Panc1 (cell line): ENCODE measurements at regions not wholly inside any gene's neighbourhood (a gene's known extent, or its start where the extent isn't known, plus 50 kb on each side); places are given as distances from the start of the nearest gene placed in this dataset.

Experiments used
- ATAC-seq: fragments of 200-7000 bp; cut with Tn5 transposase; 2 replicates; pipeline ENCODE4 v1.9.1; 2020; ENCODE audit warnings: mild to moderate bottlenecking, moderate library complexity
- BruUV-seq: library from RNA; stranded (reverse); fragments of 400-500 nt; replicated peaks from 2 replicates; lab custom pipeline; 2021; lab: Mats Ljungman, UMichigan
- CTCF ChIA-PET: fragments of 300-600 bp; sonication (Branson Sonifier 250); formaldehyde crosslinking; loops from one replicate; lab custom pipeline; 2022; ENCODE audit warnings: antibody characterized with exemption; lab: Charles Lee
- POLR2A ChIA-PET: fragments of 300-600 bp; sonication (Branson Sonifier 250); formaldehyde crosslinking; loops from one replicate; lab custom pipeline; 2022; ENCODE audit warnings: antibody characterized with exemption; lab: Charles Lee
- DNase-seq: peaks from one replicate; pipeline ENCODE4 v3.0.0-alpha.2; 2010; ENCODE audit warnings: low read depth, low spot score
- H3K27ac ChIP-seq: 2 replicates; pipeline ENCODE4 v1.5.1; 2011; ENCODE audit warnings: mild to moderate bottlenecking, low read length, inconsistent platforms
- H3K27me3 ChIP-seq: fragments of 200-500 bp; sonication (Bioruptor generic); 2 replicates; pipeline ENCODE4 v1.6.0; 2014; ENCODE audit warnings: low read length, inconsistent platforms; ENCODE audit not compliant: control insufficient read depth, insufficient read depth
- H3K36me3 ChIP-seq: fragments of 200-500 bp; sonication (Bioruptor generic); 2 replicates; pipeline ENCODE4 v1.5.1; 2014; ENCODE audit warnings: inconsistent platforms, mild to moderate bottlenecking, low read length, moderate library complexity; ENCODE audit not compliant: control insufficient read depth, insufficient read depth
- H3K4me1 ChIP-seq: 2 replicates; pipeline ENCODE4 v1.5.1; 2011; ENCODE audit warnings: inconsistent platforms, mild to moderate bottlenecking, low read length, moderate library complexity; ENCODE audit not compliant: control insufficient read depth, insufficient read depth
- H3K4me3 ChIP-seq, 2 experiments: 2 replicates each; pipeline ENCODE4 v1.5.1; 2011 to 2012; ENCODE audit warnings: low read depth in 2 of 2, low read length in 2 of 2, mild to moderate bottlenecking in 2 of 2, inconsistent platforms in 1 of 2, moderate library complexity in 1 of 2
- H3K9me3 ChIP-seq: fragments of 200-500 bp; sonication (Bioruptor generic); 2 replicates; pipeline ENCODE4 v1.5.1; 2014; ENCODE audit warnings: low read depth, mild to moderate bottlenecking, inconsistent platforms, low read length, moderate library complexity; ENCODE audit not compliant: control insufficient read depth, insufficient read depth
- POLR2AphosphoS5 ChIP-seq: IDR thresholded peaks from 2 replicates; pipeline ENCODE4 v1.6.1; 2012; ENCODE audit warnings: mild to moderate bottlenecking, low read depth, low read length, moderate library complexity
- SIN3A ChIP-seq: IDR thresholded peaks from 2 replicates; pipeline ENCODE4 v1.6.1; 2012; ENCODE audit warnings: low read depth, mild to moderate bottlenecking, low read length, moderate library complexity, borderline replicate concordance; ENCODE audit not compliant: insufficient read depth
- TCF7L2 ChIP-seq: IDR thresholded peaks from 2 replicates; pipeline ENCODE4 v1.6.1; 2011; ENCODE audit warnings: mild to moderate bottlenecking, low read depth, low read length, inconsistent platforms
- in situ Hi-C: cut with HindIII; loops from 2 replicates; pipeline ENCODE4 v1.10.0; 2016; ENCODE audit warnings: low sequenced_read_pairs, low pct_unique_long_range_greater_than_20kb
- intact Hi-C: fragments of 100-400 bp; cut with micrococcal nuclease; formaldehyde crosslinking; loops from one replicate; pipeline ENCODE4 v1.10.0; 2022; ENCODE audit not compliant: unreplicated experiment
- TF ChIP-seq, protein P1 (sequence below), 2 experiments: IDR thresholded peaks; 2 replicates each; pipeline ENCODE4 v1.6.1; 2011 to 2012; ENCODE audit warnings: low read depth in 2 of 2, control low read depth in 1 of 2, low read length in 1 of 2, mild to moderate bottlenecking in 1 of 2, moderate library complexity in 1 of 2; ENCODE audit not compliant: insufficient read depth in 1 of 2
- TF ChIP-seq, protein P2 (sequence below): fragments of 450-650 bp; IDR thresholded peaks from 2 replicates; pipeline ENCODE4 v1.5.1; 2017; ENCODE audit warnings: mild to moderate bottlenecking

DNA sequence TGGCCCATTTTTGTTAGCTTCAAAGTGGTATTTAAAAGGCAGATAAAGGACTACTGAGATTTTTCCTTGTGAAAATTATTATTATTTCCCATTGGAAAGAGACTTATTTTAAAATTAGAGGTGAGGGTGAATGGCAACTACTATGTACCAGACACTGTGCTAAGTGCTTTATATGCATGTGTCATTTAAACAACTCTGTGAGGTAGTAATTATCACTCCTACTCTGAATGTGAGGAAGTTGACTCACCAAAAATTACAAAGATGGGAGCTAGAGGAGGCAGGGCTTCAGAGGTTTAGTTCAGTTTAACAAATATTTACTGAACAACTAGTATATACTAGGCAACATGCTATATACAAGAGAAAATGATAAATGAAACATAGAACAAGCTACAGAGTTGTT lies 78.2 kb downstream of the MSL3 start:
- POLR2A ChIA-PET = no interaction called here
- Histone ChIP-seq H3K4me1 (no peaks in the 10 kb centered on the region), H3K27me3 (no peaks in the 10 kb centered on the region), H3K36me3 (no peaks in the 10 kb centered on the region), H3K4me3 (no peak overlapping the region), H3K27ac (no peak overlapping the region), H3K9me3 (no peaks in the 10 kb centered on the region)
- TF ChIP-seq, protein P1, sequence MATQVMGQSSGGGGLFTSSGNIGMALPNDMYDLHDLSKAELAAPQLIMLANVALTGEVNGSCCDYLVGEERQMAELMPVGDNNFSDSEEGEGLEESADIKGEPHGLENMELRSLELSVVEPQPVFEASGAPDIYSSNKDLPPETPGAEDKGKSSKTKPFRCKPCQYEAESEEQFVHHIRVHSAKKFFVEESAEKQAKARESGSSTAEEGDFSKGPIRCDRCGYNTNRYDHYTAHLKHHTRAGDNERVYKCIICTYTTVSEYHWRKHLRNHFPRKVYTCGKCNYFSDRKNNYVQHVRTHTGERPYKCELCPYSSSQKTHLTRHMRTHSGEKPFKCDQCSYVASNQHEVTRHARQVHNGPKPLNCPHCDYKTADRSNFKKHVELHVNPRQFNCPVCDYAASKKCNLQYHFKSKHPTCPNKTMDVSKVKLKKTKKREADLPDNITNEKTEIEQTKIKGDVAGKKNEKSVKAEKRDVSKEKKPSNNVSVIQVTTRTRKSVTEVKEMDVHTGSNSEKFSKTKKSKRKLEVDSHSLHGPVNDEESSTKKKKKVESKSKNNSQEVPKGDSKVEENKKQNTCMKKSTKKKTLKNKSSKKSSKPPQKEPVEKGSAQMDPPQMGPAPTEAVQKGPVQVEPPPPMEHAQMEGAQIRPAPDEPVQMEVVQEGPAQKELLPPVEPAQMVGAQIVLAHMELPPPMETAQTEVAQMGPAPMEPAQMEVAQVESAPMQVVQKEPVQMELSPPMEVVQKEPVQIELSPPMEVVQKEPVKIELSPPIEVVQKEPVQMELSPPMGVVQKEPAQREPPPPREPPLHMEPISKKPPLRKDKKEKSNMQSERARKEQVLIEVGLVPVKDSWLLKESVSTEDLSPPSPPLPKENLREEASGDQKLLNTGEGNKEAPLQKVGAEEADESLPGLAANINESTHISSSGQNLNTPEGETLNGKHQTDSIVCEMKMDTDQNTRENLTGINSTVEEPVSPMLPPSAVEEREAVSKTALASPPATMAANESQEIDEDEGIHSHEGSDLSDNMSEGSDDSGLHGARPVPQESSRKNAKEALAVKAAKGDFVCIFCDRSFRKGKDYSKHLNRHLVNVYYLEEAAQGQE (IDR thresholded peaks at IDR 0.05; ENCODE audit: insufficient read depth in 1 of 2, low read depth in 2 of 2, low read length in 1 of 2) = no peak
- no peak for TF ChIP-seq POLR2AphosphoS5
- no peak for TF ChIP-seq TCF7L2
- TF ChIP-seq, protein P2, sequence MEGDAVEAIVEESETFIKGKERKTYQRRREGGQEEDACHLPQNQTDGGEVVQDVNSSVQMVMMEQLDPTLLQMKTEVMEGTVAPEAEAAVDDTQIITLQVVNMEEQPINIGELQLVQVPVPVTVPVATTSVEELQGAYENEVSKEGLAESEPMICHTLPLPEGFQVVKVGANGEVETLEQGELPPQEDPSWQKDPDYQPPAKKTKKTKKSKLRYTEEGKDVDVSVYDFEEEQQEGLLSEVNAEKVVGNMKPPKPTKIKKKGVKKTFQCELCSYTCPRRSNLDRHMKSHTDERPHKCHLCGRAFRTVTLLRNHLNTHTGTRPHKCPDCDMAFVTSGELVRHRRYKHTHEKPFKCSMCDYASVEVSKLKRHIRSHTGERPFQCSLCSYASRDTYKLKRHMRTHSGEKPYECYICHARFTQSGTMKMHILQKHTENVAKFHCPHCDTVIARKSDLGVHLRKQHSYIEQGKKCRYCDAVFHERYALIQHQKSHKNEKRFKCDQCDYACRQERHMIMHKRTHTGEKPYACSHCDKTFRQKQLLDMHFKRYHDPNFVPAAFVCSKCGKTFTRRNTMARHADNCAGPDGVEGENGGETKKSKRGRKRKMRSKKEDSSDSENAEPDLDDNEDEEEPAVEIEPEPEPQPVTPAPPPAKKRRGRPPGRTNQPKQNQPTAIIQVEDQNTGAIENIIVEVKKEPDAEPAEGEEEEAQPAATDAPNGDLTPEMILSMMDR = no peak
- no peak for TF ChIP-seq SIN3A
- intact Hi-C loops = no loop called here
- no peak for DNase-seq
- CTCF ChIA-PET = no interaction called here
- ATAC-seq = no peak
- in situ Hi-C loops = no loop called here
- no TSS peak for BruUV-seq

DNA sequence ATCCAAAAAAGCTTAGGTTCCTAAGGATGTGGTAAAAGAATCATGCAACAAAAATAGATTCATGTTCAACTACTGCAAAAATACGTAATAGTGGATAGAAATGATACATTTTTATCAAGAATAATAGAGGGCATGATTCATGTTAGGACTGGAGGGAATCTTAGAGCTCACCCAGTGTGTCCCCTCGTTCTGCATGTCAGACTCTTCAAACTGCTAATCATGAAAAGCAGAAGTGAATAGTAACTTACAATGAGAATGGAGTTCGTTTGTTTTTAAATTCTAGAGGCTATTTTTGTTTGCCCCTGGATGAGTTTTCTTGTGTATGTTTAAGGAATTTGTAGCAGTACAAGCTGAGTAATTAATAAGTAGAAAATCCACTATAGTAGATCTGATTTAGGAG lies 79.4 kb downstream of the MSL3 start:
- intact Hi-C loops (no loop called here), in situ Hi-C loops (no loop called here)
- ATAC-seq = no peak
- no peaks in the 10 kb centered on the region for H3K4me1 ChIP-seq
- H3K27ac ChIP-seq = no peak overlapping the region
- POLR2A ChIA-PET = no interaction called here
- no peaks in the 10 kb centered on the region for H3K27me3 ChIP-seq
- no peaks in the 10 kb centered on the region for H3K9me3 ChIP-seq
- CTCF ChIA-PET = no interaction called here
- H3K4me3 ChIP-seq = no peak overlapping the region
- H3K36me3 ChIP-seq = no peaks in the 10 kb centered on the region
- TF ChIP-seq, protein P1 (IDR thresholded peaks at IDR 0.05; ENCODE audit: insufficient read depth in 1 of 2, low read depth in 2 of 2, low read length in 1 of 2) = no peak
- no peak for TF ChIP-seq POLR2AphosphoS5
- TF ChIP-seq, protein P2 = no peak
- TF ChIP-seq SIN3A = no peak
- no peak for TF ChIP-seq TCF7L2
- no TSS peak for BruUV-seq
- no peak for DNase-seq
